GM21367 (cell line): ENCODE measurements at regions not wholly inside any gene's neighbourhood (a gene's known extent, or its start where the extent isn't known, plus 50 kb on each side); places are given as distances from the start of the nearest gene placed in this dataset.

Source experiments
- ATAC-seq: cut with Tn5 transposase; IDR thresholded peaks from one replicate; pipeline ENCODE4 v1.9.1; 2021; ENCODE audit not compliant: unreplicated experiment

DNA sequence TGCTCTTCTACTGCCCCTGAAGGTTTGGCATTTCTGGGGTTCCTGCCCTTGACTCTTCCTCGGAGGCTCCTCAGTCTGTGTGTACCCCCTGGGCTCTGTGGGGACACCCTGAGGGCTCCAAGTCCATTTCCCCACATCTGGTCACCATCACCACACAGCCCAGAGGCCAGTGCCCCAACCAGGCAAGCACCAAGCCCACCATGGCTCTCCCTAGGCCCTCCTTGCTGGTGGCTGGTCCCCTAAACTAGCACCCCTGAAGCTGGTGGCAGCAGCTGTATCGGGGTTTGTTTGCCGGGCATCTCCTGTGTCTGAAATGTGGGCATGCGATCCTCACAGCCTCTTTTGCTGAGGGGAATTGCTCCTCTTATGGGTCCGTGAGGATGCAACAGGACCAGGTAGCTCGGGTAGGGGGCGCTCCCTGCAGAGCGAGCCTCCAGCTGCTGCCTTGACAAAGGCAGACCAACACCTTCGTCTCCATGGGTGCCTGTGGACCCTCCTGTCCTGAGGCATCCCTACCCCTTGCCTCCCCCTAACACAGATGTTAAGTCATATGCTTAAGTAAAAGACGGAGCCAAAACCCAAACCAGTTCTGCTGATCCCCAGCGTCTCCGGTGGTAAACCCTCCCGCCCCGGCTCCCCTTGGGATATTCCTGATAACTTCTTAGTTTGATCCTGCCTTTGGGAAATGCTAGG lies 138.9 kb upstream of the IRX4 start:
- no peak for ATAC-seq

DNA sequence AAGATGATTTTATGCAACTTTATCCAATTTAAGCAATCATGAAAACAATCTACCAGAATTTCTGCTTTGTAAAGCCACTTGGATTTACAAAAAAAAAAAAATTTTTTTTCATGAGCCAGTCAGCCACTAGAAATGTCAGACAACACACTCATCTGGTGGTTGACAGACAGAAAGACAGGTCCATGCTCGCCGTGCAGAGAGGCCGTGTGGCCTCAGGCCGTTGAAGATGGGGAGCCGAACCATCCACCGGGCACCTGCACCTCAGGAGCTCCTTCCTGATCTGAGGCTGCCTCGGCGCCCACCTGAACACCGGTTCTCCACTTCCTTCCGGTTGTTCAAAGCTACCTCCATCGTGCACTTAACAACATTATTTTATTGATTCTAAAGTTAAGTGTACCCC lies 138.0 kb upstream of the IRX4 start:
- no peak for ATAC-seq

DNA sequence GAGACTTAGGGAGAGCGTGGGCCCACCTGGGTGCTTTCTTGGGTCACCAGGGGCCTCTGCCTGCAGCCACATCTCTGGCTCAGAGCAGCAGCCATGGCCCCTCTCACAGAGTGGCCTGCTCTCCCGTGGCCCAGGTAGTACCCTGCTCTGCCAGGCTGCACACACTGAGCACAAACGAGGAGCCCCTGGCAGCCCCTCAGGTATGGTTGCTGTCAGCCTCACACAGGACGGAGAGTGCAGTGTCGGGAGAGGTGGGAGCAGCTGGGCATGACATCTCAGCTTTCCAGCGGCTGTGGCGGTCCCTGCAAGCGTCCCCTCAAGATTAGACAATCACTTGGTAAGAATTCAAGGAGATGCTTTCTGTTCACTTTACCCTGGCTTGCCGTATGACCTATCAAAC lies 137.0 kb upstream of the IRX4 start:
- no peak for ATAC-seq

DNA sequence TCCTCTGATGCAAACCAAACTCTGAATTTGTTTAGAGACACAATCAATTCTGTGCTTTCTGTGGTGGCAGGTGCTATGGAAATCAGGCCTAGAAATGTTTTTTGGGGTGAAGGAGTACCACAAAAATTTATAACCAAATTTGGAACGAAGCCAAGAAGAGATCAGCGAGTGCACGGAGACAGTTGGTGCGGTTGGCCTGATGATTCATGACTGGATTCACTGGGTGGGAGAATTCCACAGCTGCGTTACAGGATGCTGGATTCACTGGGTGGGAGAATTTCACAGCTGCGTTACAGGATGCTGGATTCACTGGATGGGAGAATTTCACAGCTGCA lies 135.6 kb upstream of the IRX4 start:
- ATAC-seq = no peak

DNA sequence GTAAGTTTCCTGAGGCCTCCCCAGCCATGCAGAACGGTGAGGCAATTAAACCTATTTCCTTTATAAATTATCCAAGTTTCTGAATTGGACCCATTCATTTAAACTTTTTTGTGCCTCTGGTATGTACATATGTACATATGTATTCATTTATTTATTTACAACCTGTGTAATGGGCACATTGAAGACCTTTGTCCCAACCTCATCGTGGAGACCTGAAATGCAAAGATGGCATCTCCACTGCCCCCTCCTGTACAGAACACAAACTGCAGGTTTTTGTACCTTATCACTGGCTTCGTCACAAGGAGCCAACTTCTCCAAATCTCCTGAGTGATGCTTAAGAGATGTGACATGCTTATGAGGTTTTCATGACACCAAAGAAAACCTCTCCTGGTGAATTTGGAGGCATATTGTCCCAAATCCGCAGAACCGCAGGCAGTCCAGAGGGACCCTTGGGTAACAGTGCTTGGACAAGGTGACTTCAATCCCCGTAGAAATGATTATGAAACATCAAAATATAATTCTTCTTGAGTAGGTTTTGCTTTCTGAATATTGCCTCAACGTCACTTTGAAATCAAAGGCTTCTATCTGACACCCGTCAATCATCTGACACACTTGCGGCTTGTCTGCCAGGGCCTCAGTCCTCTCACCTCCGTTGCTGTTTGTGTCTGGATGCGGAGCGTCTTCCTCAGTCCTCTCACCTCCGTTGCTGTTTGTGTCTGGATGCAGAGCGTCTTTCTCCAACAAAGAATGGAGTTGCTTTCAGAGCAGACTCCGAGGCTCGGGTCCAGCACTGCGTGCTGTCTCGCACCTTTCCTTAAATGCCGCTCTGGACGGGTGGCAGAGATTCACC lies 135.0 kb upstream of the IRX4 start:
- ATAC-seq = no peak

GRCh38 chr5:2015961-2016360 lies 133.2 kb upstream of the IRX4 start:
- ATAC-seq = no peak

DNA sequence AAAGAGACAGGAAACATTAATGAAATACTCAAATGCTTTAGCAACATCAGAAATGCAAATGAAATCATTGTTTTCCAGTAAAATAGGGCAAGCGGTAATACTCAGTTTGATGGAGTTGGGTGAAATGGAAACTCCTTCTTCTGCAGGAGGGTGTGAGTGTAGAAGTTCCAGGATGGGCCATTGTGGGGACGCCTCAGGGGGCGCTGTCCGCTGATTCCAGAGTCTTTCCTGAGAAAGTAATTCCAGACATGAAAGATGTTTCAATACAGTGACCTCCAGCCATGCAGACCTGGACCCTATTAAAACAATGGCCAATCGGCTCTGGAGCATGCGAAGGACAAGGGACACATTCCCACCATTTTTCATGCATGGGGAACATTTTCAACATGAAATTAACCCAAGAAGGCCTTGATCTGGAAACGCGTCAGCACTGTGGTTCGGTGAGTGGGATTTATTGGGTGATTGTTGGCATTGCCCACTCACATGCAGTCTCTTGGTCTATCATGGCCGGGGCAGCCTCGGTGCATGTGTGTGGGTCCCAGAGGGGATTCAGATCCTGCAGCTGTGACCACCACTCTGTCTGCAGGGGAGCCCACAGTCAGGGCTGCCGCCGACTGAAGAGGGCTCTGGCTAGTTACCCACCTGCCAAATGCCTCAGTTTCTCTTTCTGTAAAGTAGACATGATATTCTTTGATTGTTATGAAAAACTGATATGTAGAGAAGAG lies 132.6 kb upstream of the IRX4 start:
- no peak for ATAC-seq

DNA sequence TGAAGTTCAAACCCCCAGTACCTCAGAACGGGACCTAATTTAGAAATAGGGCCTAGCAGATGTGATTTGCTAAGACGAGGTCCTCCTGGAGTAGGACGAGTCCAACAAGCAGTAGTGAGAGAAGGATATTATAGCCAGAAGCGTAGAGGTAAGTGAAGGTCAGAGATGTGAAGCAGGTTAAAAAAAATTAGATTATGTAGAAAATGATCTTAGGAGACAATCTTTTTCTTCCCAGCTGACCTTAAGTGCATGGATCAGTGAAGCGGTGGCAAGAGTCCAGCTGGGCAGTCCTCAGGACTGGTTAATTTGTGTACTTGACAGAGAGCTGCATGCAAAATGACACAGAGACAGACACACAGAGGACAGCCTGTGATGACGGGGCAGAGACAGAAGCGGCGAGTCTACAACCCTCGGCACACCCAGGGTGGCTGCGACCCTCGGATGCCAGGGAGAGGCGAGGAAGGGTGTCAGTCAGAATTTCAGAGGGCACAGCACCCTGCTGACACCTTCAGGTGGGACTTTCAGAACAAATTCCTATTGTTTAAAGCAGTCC lies 131.4 kb upstream of the IRX4 start:
- no peak for ATAC-seq

GRCh38 chr5:2013301-2014057 lies 130.8 kb upstream of the IRX4 start:
- no peak for ATAC-seq

GRCh38 chr5:2012885-2013284 lies 130.2 kb upstream of the IRX4 start:
- no peak for ATAC-seq

GRCh38 chr5:2011481-2012411 lies 129.0 kb upstream of the IRX4 start:
- no peak for ATAC-seq

DNA sequence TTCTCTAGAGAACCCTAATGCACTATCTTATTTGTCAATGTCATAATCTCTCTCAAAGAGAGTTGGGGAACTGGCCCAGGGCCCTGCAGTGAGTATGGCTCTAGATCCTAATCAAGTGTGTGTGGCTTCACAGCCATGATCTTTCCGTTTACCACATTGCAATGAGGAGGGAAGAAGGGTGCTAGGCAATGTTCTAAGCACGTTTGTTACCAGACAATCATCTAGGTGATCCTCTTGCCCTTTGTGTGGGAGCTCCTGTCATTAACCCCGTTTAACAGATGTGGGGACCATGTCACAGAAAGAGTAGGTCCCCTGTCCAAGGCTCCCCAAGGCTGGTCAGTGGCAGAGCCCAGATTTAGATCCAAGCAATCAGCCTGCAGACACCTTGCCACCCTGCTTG lies 128.2 kb upstream of the IRX4 start:
- no peak for ATAC-seq

DNA sequence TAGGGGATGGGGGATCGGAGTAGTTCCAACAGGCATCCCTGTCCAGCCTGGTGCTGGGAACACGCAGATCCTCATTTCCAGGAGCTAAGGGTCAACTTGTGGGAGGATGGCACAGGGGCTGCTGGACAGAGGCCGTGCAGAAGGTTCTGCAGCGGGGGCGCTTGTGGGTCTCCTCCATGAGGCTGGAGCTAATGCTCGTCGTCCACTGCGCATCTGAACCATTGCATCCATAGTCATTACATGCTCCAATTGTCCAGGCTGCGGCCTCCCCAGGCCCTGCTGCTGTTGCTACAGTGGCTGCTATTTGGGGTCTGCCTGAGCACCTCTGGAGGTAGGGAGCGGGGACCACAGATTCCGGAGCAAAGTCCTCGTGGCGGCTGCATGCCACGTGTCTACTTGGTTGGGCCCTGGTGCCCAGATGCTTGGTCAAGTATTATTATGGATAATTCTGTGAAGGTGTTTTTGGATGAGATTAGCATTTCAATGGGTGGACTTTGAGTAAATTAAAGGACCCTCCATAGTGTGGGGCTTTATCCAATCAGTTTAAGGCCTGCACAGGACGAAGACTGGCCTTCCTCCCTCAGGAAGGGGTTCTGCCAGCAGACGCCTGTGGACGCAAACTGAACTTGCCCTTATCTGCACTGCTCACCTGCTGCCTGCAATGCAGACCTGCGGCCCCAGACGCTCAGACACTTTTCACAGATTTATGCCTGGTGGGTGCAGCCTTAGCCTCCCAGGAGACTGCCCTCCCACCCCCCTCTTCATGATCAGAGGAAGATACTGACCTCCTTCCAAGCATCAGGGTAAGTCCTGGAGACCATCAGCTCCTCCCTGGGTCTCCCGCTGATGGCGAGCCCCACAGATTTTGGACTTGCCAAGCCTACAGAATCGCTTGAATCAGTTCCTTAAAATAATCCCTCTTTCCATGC lies 127.5 kb upstream of the IRX4 start:
- ATAC-seq = no peak

GRCh38 chr5:2008851-2009629 lies 126.3 kb upstream of the IRX4 start:
- ATAC-seq = no peak

DNA sequence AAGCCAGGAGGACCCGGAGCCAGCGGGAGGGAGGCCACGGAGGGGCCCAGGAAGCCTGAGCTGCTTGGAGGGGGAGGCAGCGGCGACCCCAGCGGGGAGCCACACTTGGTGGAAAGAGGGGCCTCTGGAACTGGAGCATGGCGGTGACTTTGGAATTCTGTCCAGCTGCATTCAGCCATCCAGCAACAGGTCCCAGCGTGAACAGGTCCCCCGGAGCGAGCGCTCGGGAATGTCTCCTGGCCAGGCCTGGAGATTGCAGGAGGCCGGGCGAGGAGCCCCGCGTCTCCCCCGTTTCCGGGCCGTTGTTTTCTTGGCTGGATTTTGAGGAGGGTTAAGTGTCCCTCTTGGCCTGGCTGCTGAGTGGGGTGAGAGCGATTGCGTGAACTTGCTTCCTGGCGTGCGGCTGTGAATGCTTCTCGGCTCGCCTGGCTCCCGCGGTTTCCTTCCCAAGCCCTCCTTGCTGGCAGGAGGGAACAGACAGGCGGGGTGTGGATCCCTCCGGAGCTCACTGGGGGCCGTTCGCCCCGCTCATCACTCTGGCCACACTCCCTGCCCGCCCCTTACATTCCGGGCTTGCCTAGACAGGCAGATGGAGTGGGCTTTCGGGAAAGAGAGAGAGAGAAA lies 125.3 kb upstream of the IRX4 start:
- ATAC-seq = no peak

DNA sequence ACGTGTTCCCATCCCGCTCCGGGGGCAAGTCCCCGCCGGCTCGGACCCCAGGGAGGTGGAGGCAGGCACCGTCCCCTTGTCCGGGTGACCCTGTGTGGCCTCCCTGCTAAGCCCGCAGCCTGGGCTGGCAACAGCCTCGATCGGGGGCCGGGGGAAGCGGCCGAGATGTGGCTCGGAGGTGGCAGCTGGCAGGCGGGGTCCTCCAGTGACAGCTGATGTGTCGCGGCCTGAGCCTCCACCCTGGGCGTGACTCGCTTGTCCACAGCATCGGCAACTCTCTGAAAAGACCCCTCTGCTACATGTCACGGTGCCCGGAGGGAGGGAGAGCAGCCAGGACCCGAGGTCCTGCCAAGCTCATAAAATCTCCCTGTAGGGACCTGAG lies 124.8 kb upstream of the IRX4 start:
- no peak for ATAC-seq

GRCh38 chr5:2006971-2007291 lies 124.2 kb upstream of the IRX4 start:
- no peak for ATAC-seq
